Natural killer cell (primary cell): ENCODE measurements at regions not wholly inside any gene's neighbourhood (a gene's known extent, or its start where the extent isn't known, plus 50 kb on each side); places are given as distances from the start of the nearest gene placed in this dataset.

ENCODE experiments used
- ATAC-seq, 3 donors: fragments of 150-1000 bp in 2 of 3; fragments of 200-7000 bp in 1 of 3; cut with Tn5 transposase; 1 replicate in 1 of 3; 2 replicates in 2 of 3; pipeline ENCODE4 v1.10.0; 2021; ENCODE audit warnings: mild to moderate bottlenecking in 2 of 3, moderate library complexity in 2 of 3
- DNase-seq, 2 donors: peaks; one replicate each; pipeline versions ENCODE4 v3.0.0 to v3.0.0-alpha.2; 2013 to 2021; ENCODE audit warnings: mixed read lengths in 1 of 2
- H3K27ac ChIP-seq: one replicate; pipeline ENCODE4 v1.5.1; 2013; ENCODE audit warnings: mild to moderate bottlenecking, low read length
- H3K27me3 ChIP-seq: one replicate; pipeline ENCODE4 v1.6.1; 2013; ENCODE audit warnings: low read length; ENCODE audit not compliant: control insufficient read depth, insufficient read depth
- H3K36me3 ChIP-seq: one replicate; pipeline ENCODE4 v1.6.1; 2013; ENCODE audit warnings: low read length; ENCODE audit not compliant: control insufficient read depth, insufficient read depth
- H3K4me1 ChIP-seq: one replicate; pipeline ENCODE4 v1.6.1; 2013; ENCODE audit warnings: low read length; ENCODE audit not compliant: control insufficient read depth, insufficient read depth
- H3K4me3 ChIP-seq: one replicate; pipeline ENCODE4 v1.5.1; 2013; ENCODE audit warnings: low read length
- H3K9me3 ChIP-seq: one replicate; pipeline ENCODE4 v1.6.1; 2013; ENCODE audit warnings: low read length; ENCODE audit not compliant: control insufficient read depth, insufficient read depth
- H3K27ac Mint-ChIP-seq, 2 donors: one replicate each; pipeline ENCODE4 v1.8.0; 2022; ENCODE audit warnings: mild to moderate bottlenecking in 2 of 2, mixed read lengths in 2 of 2, moderate library complexity in 1 of 2
- H3K27me3 Mint-ChIP-seq, 2 donors: one replicate each; pipeline ENCODE4 v1.8.0; 2022; ENCODE audit warnings: low read depth in 2 of 2, mixed read lengths in 2 of 2
- H3K36me3 Mint-ChIP-seq: one replicate; pipeline ENCODE4 v1.8.0; 2022; ENCODE audit warnings: mixed read lengths
- H3K4me1 Mint-ChIP-seq, 2 donors: one replicate each; pipeline ENCODE4 v1.8.0; 2022; ENCODE audit warnings: mixed read lengths in 2 of 2
- H3K4me3 Mint-ChIP-seq: one replicate; pipeline ENCODE4 v1.8.0; 2022; ENCODE audit warnings: mild to moderate bottlenecking, moderate library complexity, mixed read lengths
- H3K9me3 Mint-ChIP-seq, 2 donors: one replicate each; pipeline ENCODE4 v1.8.0; 2022; ENCODE audit warnings: mixed read lengths in 2 of 2
- WGBS: methylation state at CpG from one replicate; pipeline ENCODE4 v1.1.7; 2013; ENCODE audit warnings: missing lambda C conversion rate; ENCODE audit not compliant: insufficient coverage; 5-methylcytosine and 5-hydroxymethylcytosine counted together
- intact Hi-C: fragments of 100-400 bp; cut with micrococcal nuclease; formaldehyde crosslinking; loops from one replicate; pipeline ENCODE4 v1.14.2; 2022
- TF ChIP-seq, protein P1 (sequence below): fragments of 200-600 bp; IDR thresholded peaks from one replicate; pipeline ENCODE4 v1.8.0; 2022; ENCODE audit warnings: antibody characterized with exemption

GRCh38 chr9:111148052-111149017 lies 110.1 kb upstream of the LPAR1 start:
- H3K4me1 ChIP-seq = no peaks in the 10 kb centered on the region
- H3K4me1 Mint-ChIP-seq = no peaks in the 10 kb centered on the region
- no peaks in the 10 kb centered on the region for H3K27me3 ChIP-seq
- no peak overlapping the region for H3K4me3 Mint-ChIP-seq
- DNase-seq (no peak), ATAC-seq (no peak)
- H3K4me3 ChIP-seq = no peak overlapping the region
- WGBS = 84% methylated on average over 10 of the region's 10 CpGs
- peaks cover 0 to 2% of the 10 kb centered on the region in 2 donors for H3K9me3 Mint-ChIP-seq
- H3K27ac ChIP-seq = no peak overlapping the region
- intact Hi-C loops = no loop called here
- no peak overlapping the region for H3K27ac Mint-ChIP-seq
- no peaks in the 10 kb centered on the region for H3K9me3 ChIP-seq
- no peaks in the 10 kb centered on the region for H3K36me3 ChIP-seq
- TF ChIP-seq, protein P1, sequence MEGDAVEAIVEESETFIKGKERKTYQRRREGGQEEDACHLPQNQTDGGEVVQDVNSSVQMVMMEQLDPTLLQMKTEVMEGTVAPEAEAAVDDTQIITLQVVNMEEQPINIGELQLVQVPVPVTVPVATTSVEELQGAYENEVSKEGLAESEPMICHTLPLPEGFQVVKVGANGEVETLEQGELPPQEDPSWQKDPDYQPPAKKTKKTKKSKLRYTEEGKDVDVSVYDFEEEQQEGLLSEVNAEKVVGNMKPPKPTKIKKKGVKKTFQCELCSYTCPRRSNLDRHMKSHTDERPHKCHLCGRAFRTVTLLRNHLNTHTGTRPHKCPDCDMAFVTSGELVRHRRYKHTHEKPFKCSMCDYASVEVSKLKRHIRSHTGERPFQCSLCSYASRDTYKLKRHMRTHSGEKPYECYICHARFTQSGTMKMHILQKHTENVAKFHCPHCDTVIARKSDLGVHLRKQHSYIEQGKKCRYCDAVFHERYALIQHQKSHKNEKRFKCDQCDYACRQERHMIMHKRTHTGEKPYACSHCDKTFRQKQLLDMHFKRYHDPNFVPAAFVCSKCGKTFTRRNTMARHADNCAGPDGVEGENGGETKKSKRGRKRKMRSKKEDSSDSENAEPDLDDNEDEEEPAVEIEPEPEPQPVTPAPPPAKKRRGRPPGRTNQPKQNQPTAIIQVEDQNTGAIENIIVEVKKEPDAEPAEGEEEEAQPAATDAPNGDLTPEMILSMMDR = no peak
- H3K36me3 Mint-ChIP-seq = no peaks in the 10 kb centered on the region
- H3K27me3 Mint-ChIP-seq = no peaks in the 10 kb centered on the region

GRCh38 chr9:111147041-111147440 lies 108.8 kb upstream of the LPAR1 start:
- Histone ChIP-seq H3K36me3 (no peaks in the 10 kb centered on the region), H3K4me1 (no peaks in the 10 kb centered on the region), H3K4me3 (no peak overlapping the region), H3K27ac (no peak overlapping the region), H3K27me3 (no peaks in the 10 kb centered on the region), H3K9me3 (no peaks in the 10 kb centered on the region)
- no peaks in the 10 kb centered on the region for H3K4me1 Mint-ChIP-seq
- TF ChIP-seq, protein P1 = no peak
- H3K36me3 Mint-ChIP-seq = no peaks in the 10 kb centered on the region
- no peaks in the 10 kb centered on the region for H3K9me3 Mint-ChIP-seq
- H3K4me3 Mint-ChIP-seq = no peak overlapping the region
- ATAC-seq (no peak), DNase-seq (no peak)
- H3K27ac Mint-ChIP-seq = no peak overlapping the region
- intact Hi-C loops = no loop called here
- H3K27me3 Mint-ChIP-seq = no peaks in the 10 kb centered on the region
- WGBS = 71% methylated on average over 1 of the region's 3 CpGs

- 76% methylated on average over 2 of the region's 3 CpGs for WGBS
- Histone ChIP-seq H3K27me3 (no peaks in the 10 kb centered on the region), H3K27ac (no peak overlapping the region), H3K36me3 (no peaks in the 10 kb centered on the region), H3K4me3 (no peak overlapping the region), H3K4me1 (no peaks in the 10 kb centered on the region), H3K9me3 (no peaks in the 10 kb centered on the region)
- TF ChIP-seq, protein P1 = no peak
- H3K27ac Mint-ChIP-seq = no peak overlapping the region
- H3K36me3 Mint-ChIP-seq = no peaks in the 10 kb centered on the region
- intact Hi-C loops = no loop called here
- no peaks in the 10 kb centered on the region for H3K27me3 Mint-ChIP-seq
- no peaks in the 10 kb centered on the region for H3K9me3 Mint-ChIP-seq
- no peak overlapping the region for H3K4me3 Mint-ChIP-seq
- DNase-seq (no peak), ATAC-seq (no peak)
- H3K4me1 Mint-ChIP-seq = no peaks in the 10 kb centered on the region
Measured at GRCh38 chr9:111144741-111145140, 106.5 kb upstream of the LPAR1 start.
